NCI-H460 (cell line): ENCODE measurements at regions not wholly inside any gene's neighbourhood (a gene's known extent, or its start where the extent isn't known, plus 50 kb on each side); places are given as distances from the start of the nearest gene placed in this dataset.

Experiments used
- small RNA-seq, 2 experiments: library from RNA; depleted of rRNA; stranded (forward); fragments of <200 nt; gene quantifications; one replicate each; pipeline ENCODE3, GENCODE V24; 2014

Small RNAs in the stretch of these regions (small RNA-seq; reads per million reads assigned to genes)
- 0 to 0.06 reads per million in 2 experiments for gene RNA5SP360
